ENCODE measurements at regions not wholly inside any gene's neighbourhood (a gene's known extent, or its start where the extent isn't known, plus 50 kb on each side); places are given as distances from the start of the nearest gene placed in this dataset.

DNA sequence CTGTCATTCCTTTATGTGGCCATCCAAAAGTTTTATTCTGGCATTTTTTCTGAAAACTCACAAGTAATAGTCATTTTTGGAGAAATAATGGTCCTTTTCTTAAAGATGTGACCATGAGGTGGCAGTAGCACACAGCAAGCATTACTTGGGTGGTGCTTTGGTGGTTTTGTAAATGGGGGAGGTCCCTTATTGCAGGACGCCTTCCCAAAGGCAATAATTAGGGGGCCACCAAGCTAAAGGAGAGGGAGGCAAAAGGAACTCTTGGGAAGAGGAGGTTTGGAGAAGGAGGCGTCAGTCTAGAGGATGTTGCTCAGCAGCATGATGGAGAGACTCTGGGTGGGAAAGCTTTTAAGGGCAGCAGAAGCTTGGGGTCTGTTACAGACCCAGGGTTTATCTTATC, 422.6 kb upstream of the MMS22L start:
- Histone ChIP-seq H3K9ac (ENCODE audit: low read length) (no peak overlapping the region), H3K27ac (ENCODE audit: low read depth, low read length) (no peak overlapping the region), H3K9me3 (ENCODE audit: control insufficient read depth in 1 of 2, insufficient read depth in 1 of 2, low read depth in 1 of 2, low read length in 2 of 2) (no peaks in the 10 kb centered on the region), H3K4me2 (ENCODE audit: low read length) (no peak overlapping the region), H3K4me3 (replicated peaks in 1 of 2; ENCODE audit: low read depth in 1 of 2, low read length in 2 of 2) (no peak overlapping the region), H3K4me1 (ENCODE audit: control insufficient read depth in 1 of 2, insufficient read depth in 2 of 2, low read length in 2 of 2) (no peaks in the 10 kb centered on the region), H2AFZ (ENCODE audit: low read depth, low read length, poor library complexity, severe bottlenecking) (no peak overlapping the region), H3K27me3 (ENCODE audit: insufficient read depth, low read length) (no peaks in the 10 kb centered on the region), H3K36me3 (ENCODE audit: control insufficient read depth in 1 of 2, insufficient read depth in 2 of 2, low read length in 2 of 2) (no peaks in the 10 kb centered on the region), H3K79me2 (ENCODE audit: insufficient read depth, low read length) (no peaks in the 10 kb centered on the region), H4K20me1 (ENCODE audit: insufficient read depth) (no peaks in the 10 kb centered on the region), H3K9me2 (ENCODE audit: insufficient read depth) (no peaks in the 10 kb centered on the region)
- ChIA-PET POLR2A (no interaction called here), RAD21 (ENCODE audit: low non-redundant PET in 1 of 2, low total read pairs in 2 of 2, uncharacterized antibody in 2 of 2, unreplicated experiment in 2 of 2) (no interaction called here), CTCF (interaction anchor here (1.3 to 2.4 kb wide), 2 partner anchors 10 to 219 kb away, joined by 3 to 8 read pairs; no protein-coding TSS in a partner anchor)
- DNase-seq (ENCODE audit: low read depth, low spot score) (peak; percentile 7), ATAC-seq (peak; percentile 54)
- no TSS peak for BruUV-seq (replicated peaks)
- TF ChIP-seq ZFX (IDR thresholded peaks at IDR 0.05), result no peak
- TF ChIP-seq, protein P1, sequence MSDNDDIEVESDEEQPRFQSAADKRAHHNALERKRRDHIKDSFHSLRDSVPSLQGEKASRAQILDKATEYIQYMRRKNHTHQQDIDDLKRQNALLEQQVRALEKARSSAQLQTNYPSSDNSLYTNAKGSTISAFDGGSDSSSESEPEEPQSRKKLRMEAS (IDR thresholded peaks at IDR 0.05), result no peak
- TF ChIP-seq RAD21 (IDR thresholded peaks at IDR 0.05; ENCODE audit: low read depth), result peak; percentile 59
- peak; percentile 40 to 66 (median 46); a peak in 4 of 6 replicates for TF ChIP-seq CTCF (IDR thresholded peaks at IDR 0.05 in 2 of 3, conservative IDR thresholded peaks at IDR 0.05 in 1 of 3; ENCODE audit: borderline replicate concordance in 1 of 3, insufficient read depth in 1 of 3, low read depth in 2 of 3, low read length in 2 of 3)
- intact Hi-C loops (cut with micrococcal nuclease), result loop anchor here (2.0 to 5.0 kb wide), 4 partner anchors 273 to 1412 kb away; no protein-coding TSS in a partner anchor

DNA sequence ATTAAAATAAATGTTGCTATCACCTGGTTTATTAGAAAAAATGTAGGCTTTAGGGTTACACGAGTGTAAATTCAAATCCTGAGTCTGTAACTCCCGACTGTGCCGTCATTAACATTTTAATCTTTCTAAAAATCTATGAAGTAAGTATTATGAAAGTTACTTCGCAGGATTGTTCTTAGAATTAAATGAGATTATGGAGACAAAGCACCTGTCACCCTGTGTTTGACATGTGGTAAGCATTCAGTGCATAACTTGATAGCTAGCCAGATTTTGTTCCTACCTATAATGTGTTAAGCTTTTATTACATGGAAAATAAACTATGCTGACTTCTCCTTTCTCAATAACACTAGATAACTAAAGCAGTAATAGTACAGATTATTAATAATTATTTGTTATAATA, 429.7 kb upstream of the MMS22L start:
- Histone ChIP-seq H3K27me3 (ENCODE audit: insufficient read depth, low read length) (peaks cover 6% of the 10 kb centered on the region; the same call in 1 of the 2 replicates), H3K9ac (ENCODE audit: low read length) (no peak overlapping the region), H3K36me3 (ENCODE audit: control insufficient read depth in 1 of 2, insufficient read depth in 2 of 2, low read length in 2 of 2) (no peaks in the 10 kb centered on the region), H3K9me3 (ENCODE audit: control insufficient read depth in 1 of 2, insufficient read depth in 1 of 2, low read depth in 1 of 2, low read length in 2 of 2) (no peaks in the 10 kb centered on the region), H3K4me2 (ENCODE audit: low read length) (no peak overlapping the region), H3K27ac (ENCODE audit: low read depth, low read length) (no peak overlapping the region), H2AFZ (ENCODE audit: low read depth, low read length, poor library complexity, severe bottlenecking) (no peak overlapping the region), H3K79me2 (ENCODE audit: insufficient read depth, low read length) (no peaks in the 10 kb centered on the region), H3K4me1 (ENCODE audit: control insufficient read depth in 1 of 2, insufficient read depth in 2 of 2, low read length in 2 of 2) (no peaks in the 10 kb centered on the region), H3K9me2 (ENCODE audit: insufficient read depth) (no peaks in the 10 kb centered on the region), H3K4me3 (replicated peaks in 1 of 2; ENCODE audit: low read depth in 1 of 2, low read length in 2 of 2) (no peak overlapping the region), H4K20me1 (ENCODE audit: insufficient read depth) (no peaks in the 10 kb centered on the region)
- ChIA-PET CTCF (no interaction called here), RAD21 (ENCODE audit: low non-redundant PET in 1 of 2, low total read pairs in 2 of 2, uncharacterized antibody in 2 of 2, unreplicated experiment in 2 of 2) (no interaction called here), POLR2A (no interaction called here)
- intact Hi-C loops (cut with micrococcal nuclease), result no loop called here
- TF ChIP-seq CEBPB (IDR thresholded peaks at IDR 0.05; ENCODE audit: low read depth) (no peak), ZNF274 (IDR thresholded peaks at IDR 0.05; ENCODE audit: low read depth, low read length) (no peak), REST (IDR thresholded peaks at IDR 0.05; ENCODE audit: low read depth) (no peak), CBX3 (IDR thresholded peaks at IDR 0.05; ENCODE audit: low read depth) (no peak), SP1 (IDR thresholded peaks at IDR 0.05; ENCODE audit: low read depth) (no peak), SIN3A (IDR thresholded peaks at IDR 0.05; ENCODE audit: low read depth) (no peak)
- BruUV-seq (replicated peaks), result no TSS peak
- ATAC-seq (no peak), DNase-seq (ENCODE audit: low read depth, low spot score) (no peak)

Data from HCT116 (cell line).